ENCODE measurements at regions not wholly inside any gene's neighbourhood (a gene's known extent, or its start where the extent isn't known, plus 50 kb on each side); places are given as distances from the start of the nearest gene placed in this dataset.

GRCh38 chr16:82481455-82481854, 145.3 kb upstream of the CDH13 start (continued):
- TF ChIP-seq ZBTB4 (CRISPR knock-in tag; IDR thresholded peaks at IDR 0.05): no peak
- no peak for TF ChIP-seq MEF2B (IDR thresholded peaks at IDR 0.05; ENCODE audit: partially characterized antibody, poor library complexity, severe bottlenecking)

DNA sequence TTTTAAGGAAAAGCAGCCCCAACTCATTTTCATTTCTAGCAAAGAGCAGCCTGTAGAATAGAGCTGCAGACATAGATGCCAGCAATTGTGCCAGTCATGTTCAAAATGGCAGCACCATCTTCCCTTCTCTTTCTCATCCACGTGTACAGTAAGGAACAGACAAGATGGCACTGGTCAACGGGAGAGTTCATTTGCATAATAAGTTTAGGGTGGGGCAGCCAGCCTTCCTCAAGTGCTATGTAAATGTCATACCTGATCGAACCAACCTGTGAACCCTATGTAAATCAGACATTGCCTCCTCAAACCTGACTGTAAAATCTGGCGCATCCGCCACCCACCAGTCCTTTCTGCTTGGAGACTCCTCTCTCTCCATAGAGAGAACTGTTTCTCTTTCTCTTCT, 150.0 kb upstream of the CDH13 start:
- Histone ChIP-seq H3K27me3 (replicated peaks in 1 of 2; ENCODE audit: control insufficient read depth in 2 of 2, insufficient read depth in 2 of 2, low read length in 1 of 2) (no peaks in the 10 kb centered on the region; a peak in 2 of 4 replicates), H3K9ac (ENCODE audit: control insufficient read depth, insufficient read depth, low read length) (no peak overlapping the region), H3K27ac (ENCODE audit: control insufficient read depth, insufficient read depth) (no peak overlapping the region), H3K4me3 (no peak overlapping the region), H3K36me3 (ENCODE audit: control insufficient read depth in 2 of 2, insufficient read depth in 2 of 2, low read length in 1 of 2) (no peaks in the 10 kb centered on the region), H3K9me3 (replicated peaks; ENCODE audit: control insufficient read depth, insufficient read depth, low read length) (no peaks in the 10 kb centered on the region; the same call in 2 of the 3 replicates), H2AFZ (ENCODE audit: control insufficient read depth, low read depth, low read length) (no peak overlapping the region), H3K4me2 (ENCODE audit: control insufficient read depth, insufficient read depth) (no peak overlapping the region), H3K79me2 (ENCODE audit: control insufficient read depth, insufficient read depth, low read length) (no peaks in the 10 kb centered on the region), H4K20me1 (ENCODE audit: control insufficient read depth, insufficient read depth) (no peaks in the 10 kb centered on the region), H3K4me1 (ENCODE audit: control insufficient read depth, insufficient read depth, low read length) (no peaks in the 10 kb centered on the region)
- no TSS peak for BruUV-seq (replicated peaks)
- ChIA-PET POLR2A (no interaction called here), CTCF (no interaction called here), RAD21 (ENCODE audit: unreplicated experiment) (no interaction called here), SMC1A (ENCODE audit: uncharacterized antibody, unreplicated experiment) (no interaction called here)
- intact Hi-C loops (cut with micrococcal nuclease; ENCODE audit: unreplicated experiment) (no loop called here), in situ Hi-C loops (cut with MboI) (no loop called here)
- DNase-seq (ENCODE audit: low read depth, low spot score): no peak
- ATAC-seq: no peak
- WGBS (ENCODE audit: insufficient coverage, insufficient replicate concordance, low lambda C conversion rate, missing lambda C conversion rate): 49% methylated on average over 5 of the region's 5 CpGs
- no peak for FAIRE-seq
- TF ChIP-seq ZNF687 (IDR thresholded peaks at IDR 0.05) (no peak), KLF5 (IDR thresholded peaks at IDR 0.05; ENCODE audit: partially characterized antibody) (no peak), MEF2B (IDR thresholded peaks at IDR 0.05; ENCODE audit: partially characterized antibody, poor library complexity, severe bottlenecking) (no peak), CREM (IDR thresholded peaks at IDR 0.05; ENCODE audit: low read depth) (no peak), PBX3 (IDR thresholded peaks at IDR 0.05; ENCODE audit: insufficient replicate concordance, low read depth, low read length) (no peak), ZNF217 (IDR thresholded peaks at IDR 0.05) (no peak)
- TF ChIP-seq, protein P1, sequence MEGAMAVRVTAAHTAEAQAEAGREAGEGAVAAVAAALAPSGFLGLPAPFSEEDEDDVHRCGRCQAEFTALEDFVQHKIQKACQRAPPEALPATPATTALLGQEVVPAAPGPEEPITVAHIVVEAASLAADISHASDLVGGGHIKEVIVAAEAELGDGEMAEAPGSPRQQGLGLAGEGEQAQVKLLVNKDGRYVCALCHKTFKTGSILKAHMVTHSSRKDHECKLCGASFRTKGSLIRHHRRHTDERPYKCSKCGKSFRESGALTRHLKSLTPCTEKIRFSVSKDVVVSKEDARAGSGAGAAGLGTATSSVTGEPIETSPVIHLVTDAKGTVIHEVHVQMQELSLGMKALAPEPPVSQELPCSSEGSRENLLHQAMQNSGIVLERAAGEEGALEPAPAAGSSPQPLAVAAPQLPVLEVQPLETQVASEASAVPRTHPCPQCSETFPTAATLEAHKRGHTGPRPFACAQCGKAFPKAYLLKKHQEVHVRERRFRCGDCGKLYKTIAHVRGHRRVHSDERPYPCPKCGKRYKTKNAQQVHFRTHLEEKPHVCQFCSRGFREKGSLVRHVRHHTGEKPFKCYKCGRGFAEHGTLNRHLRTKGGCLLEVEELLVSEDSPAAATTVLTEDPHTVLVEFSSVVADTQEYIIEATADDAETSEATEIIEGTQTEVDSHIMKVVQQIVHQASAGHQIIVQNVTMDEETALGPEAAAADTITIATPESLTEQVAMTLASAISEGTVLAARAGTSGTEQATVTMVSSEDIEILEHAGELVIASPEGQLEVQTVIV (IDR thresholded peaks at IDR 0.05; ENCODE audit: borderline replicate concordance, partially characterized antibody): no peak
- TF ChIP-seq, protein P2, sequence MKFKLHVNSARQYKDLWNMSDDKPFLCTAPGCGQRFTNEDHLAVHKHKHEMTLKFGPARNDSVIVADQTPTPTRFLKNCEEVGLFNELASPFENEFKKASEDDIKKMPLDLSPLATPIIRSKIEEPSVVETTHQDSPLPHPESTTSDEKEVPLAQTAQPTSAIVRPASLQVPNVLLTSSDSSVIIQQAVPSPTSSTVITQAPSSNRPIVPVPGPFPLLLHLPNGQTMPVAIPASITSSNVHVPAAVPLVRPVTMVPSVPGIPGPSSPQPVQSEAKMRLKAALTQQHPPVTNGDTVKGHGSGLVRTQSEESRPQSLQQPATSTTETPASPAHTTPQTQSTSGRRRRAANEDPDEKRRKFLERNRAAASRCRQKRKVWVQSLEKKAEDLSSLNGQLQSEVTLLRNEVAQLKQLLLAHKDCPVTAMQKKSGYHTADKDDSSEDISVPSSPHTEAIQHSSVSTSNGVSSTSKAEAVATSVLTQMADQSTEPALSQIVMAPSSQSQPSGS (IDR thresholded peaks at IDR 0.05; ENCODE audit: low read length): no peak

All from GM12878 (cell line).